Testis (tissue), 2 donors: ENCODE measurements at regions not wholly inside any gene's neighbourhood (a gene's known extent, or its start where the extent isn't known, plus 50 kb on each side); places are given as distances from the start of the nearest gene placed in this dataset.

Experiments
- DNase-seq: peaks from one replicate; pipeline ENCODE4 v3.0.0-alpha.2; 2019
- H3K27ac ChIP-seq, 2 donors: fragments of 200-600 bp; sonication (generic); one replicate each; pipeline ENCODE4 v1.5.1; 2019
- H3K27me3 ChIP-seq: fragments of 200-600 bp; sonication (generic); one replicate; pipeline ENCODE4 v1.5.1; 2019
- H3K36me3 ChIP-seq: fragments of 200-600 bp; sonication (generic); one replicate; pipeline ENCODE4 v1.5.1; 2017; ENCODE audit warnings: low read depth; ENCODE audit errors: missing control alignments
- H3K4me1 ChIP-seq: fragments of 200-600 bp; sonication (generic); one replicate; pipeline ENCODE4 v1.5.1; 2019
- H3K4me3 ChIP-seq, 2 donors: fragments of 200-600 bp; sonication (generic); one replicate each; pipeline ENCODE4 v1.5.1; 2017 to 2019
- H3K9me3 ChIP-seq: fragments of 200-600 bp; sonication (generic); one replicate; pipeline ENCODE4 v1.5.1; 2017
- CTCF ChIP-seq, 3 experiments: fragments of 450-650 bp in 2 of 3; fragments of 200-600 bp in 1 of 3; sonication (generic) in 1 of 3; IDR thresholded peaks; one replicate each; pipeline ENCODE4 v1.5.1; 2016 to 2019; ENCODE audit warnings: antibody characterized with exemption in 3 of 3, mild to moderate bottlenecking in 2 of 3, moderate library complexity in 1 of 3
- POLR2A ChIP-seq: fragments of 450-650 bp; IDR thresholded peaks from one replicate; pipeline ENCODE4 v1.6.1; 2017; ENCODE audit warnings: antibody characterized with exemption, mild to moderate bottlenecking, moderate library complexity
- WGBS, 2 donors: methylation state at CpG; one replicate each; pipeline ENCODE4 v1.1.5; 2018; 5-methylcytosine and 5-hydroxymethylcytosine counted together
- intact Hi-C: fragments of 100-400 bp; cut with DNase I; formaldehyde crosslinking; loops from one replicate; pipeline ENCODE4 v1.15.1; 2023; ENCODE audit warnings: low total_unique reads

DNA sequence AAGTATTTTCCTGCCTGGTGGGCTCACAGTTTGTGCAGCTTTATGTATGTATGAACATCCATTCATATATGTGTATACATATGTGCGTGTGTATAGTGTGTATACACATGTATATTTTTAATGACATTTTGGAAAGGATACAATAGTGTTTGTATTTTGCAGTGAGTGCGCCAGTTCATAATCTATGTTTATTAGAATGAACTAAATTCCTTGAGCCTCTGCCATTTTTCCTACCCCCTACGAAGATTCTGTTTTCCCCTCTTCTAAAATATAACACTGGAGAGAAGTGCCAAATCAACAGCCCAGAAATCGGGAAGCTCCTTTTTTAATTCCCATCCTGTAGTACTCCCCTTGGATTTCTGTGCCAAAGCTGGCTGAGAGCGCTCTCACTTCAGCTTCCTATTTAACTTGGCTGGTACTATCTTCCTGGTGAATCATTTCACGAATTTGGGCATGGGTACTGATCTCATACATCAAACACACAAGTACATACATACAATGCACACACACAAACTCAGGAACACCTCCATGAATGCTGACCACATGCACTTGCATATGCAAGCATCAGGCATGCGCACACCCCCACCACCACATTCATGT, 578.4 kb upstream of the WWC1 start:
- intact Hi-C loops: no loop called here

GRCh38 chr5:167713896-167714295, 577.5 kb upstream of the WWC1 start:
- DNase-seq: no peak
- WGBS, 2 donors: 93 to 100% methylated on average over 1 of the region's 1 CpG
- no peaks in the 10 kb centered on the region for H3K9me3 ChIP-seq
- no peak overlapping the region for H3K27ac ChIP-seq
- no peaks in the 10 kb centered on the region for H3K36me3 ChIP-seq
- no peaks in the 10 kb centered on the region for H3K27me3 ChIP-seq
- no peaks in the 10 kb centered on the region for H3K4me1 ChIP-seq
- no peak for TF ChIP-seq CTCF (IDR thresholded peaks at IDR 0.05)
- no peak for TF ChIP-seq POLR2A
- intact Hi-C loops: no loop called here
- no peak overlapping the region for H3K4me3 ChIP-seq

More for the DNA sequence above, 578.4 kb upstream of the WWC1 start:
- no peak for DNase-seq
- H3K9me3 ChIP-seq: no peaks in the 10 kb centered on the region
- TF ChIP-seq POLR2A: no peak
- no peak for TF ChIP-seq CTCF (IDR thresholded peaks at IDR 0.05)
- H3K4me3 ChIP-seq: no peak overlapping the region
- H3K27ac ChIP-seq: no peak overlapping the region
- H3K36me3 ChIP-seq: no peaks in the 10 kb centered on the region
- no peaks in the 10 kb centered on the region for H3K4me1 ChIP-seq
- H3K27me3 ChIP-seq: no peaks in the 10 kb centered on the region
- 75 to 77% methylated on average over 7 of the region's 7 CpGs for WGBS, 2 donors

DNA sequence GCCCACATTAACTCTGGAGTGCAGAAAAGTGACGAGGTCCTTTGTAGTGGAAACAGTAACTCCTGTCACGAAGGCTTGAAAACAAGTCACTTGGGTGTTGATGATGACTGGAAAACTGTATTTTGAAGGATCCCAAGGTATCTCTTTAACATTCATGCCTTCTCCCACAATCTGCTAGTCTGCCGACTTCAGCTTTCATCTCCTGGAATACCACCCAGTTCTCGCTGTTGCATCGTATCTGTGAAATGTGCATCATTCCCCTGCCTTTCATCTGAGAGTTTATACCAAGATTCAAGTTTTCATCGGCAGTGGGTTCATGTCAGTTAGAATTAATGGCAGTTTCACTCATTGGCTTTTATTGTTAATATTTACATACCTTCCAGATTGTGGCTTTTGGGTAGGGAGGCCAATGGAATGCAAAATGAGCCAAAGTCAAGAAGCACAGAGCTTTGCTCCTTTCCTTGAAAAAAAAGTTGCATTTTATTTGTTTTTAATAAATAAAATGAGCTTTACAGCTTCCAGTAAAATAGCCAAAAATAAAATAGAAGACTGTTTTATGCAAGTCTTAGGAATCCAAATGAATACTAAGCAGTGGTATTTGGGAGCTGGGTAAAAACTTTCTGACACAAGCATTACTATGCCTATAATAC, 575.2 kb upstream of the WWC1 start:
- H3K36me3 ChIP-seq: no peaks in the 10 kb centered on the region
- TF ChIP-seq CTCF (IDR thresholded peaks at IDR 0.05): no peak
- no peak for TF ChIP-seq POLR2A
- no peak for DNase-seq
- no peaks in the 10 kb centered on the region for H3K4me1 ChIP-seq
- intact Hi-C loops: no loop called here
- no peaks in the 10 kb centered on the region for H3K27me3 ChIP-seq
- no peak overlapping the region for H3K27ac ChIP-seq
- WGBS, 2 donors: 89 to 98% methylated on average over 6 of the region's 6 CpGs
- no peak overlapping the region for H3K4me3 ChIP-seq
- no peaks in the 10 kb centered on the region for H3K9me3 ChIP-seq

- Histone ChIP-seq H3K27ac (no peak overlapping the region), H3K27me3 (no peaks in the 10 kb centered on the region), H3K4me3 (no peak overlapping the region), H3K36me3 (no peaks in the 10 kb centered on the region), H3K9me3 (no peaks in the 10 kb centered on the region), H3K4me1 (no peaks in the 10 kb centered on the region)
- DNase-seq: no peak
- WGBS, 2 donors: 88% methylated on average over 3 of the region's 3 CpGs
- TF ChIP-seq POLR2A: no peak
- TF ChIP-seq CTCF (IDR thresholded peaks at IDR 0.05): no peak
- intact Hi-C loops: loop anchor here (10.0 kb wide), 1 partner anchor 495 kb away; no protein-coding TSS in a partner anchor
These were observed 571.2 kb upstream of the WWC1 start for GRCh38 chr5:167720259-167720658.
